Lung (tissue), 11 donors: ENCODE measurements at regions not wholly inside any gene's neighbourhood (a gene's known extent, or its start where the extent isn't known, plus 50 kb on each side); places are given as distances from the start of the nearest gene placed in this dataset.

Source experiments
- ATAC-seq: fragments of 200-7000 bp; cut with Tn5 transposase; one replicate; pipeline ENCODE4 v1.9.1; 2020; ENCODE audit warnings: moderate number of reproducible peaks; ENCODE audit not compliant: insufficient read depth, low FRiP score
- DNase-seq, 3 donors: peaks; one replicate each; pipeline ENCODE4 v3.0.0-alpha.2; 2013 to 2017
- H3K27ac ChIP-seq, 2 donors: one replicate each; pipeline ENCODE4 v1.5.1; 2013; ENCODE audit warnings: mild to moderate bottlenecking in 2 of 2, moderate library complexity in 2 of 2, control low read depth in 1 of 2, inconsistent platforms in 1 of 2, low read depth in 1 of 2, low read length in 1 of 2
- H3K27me3 ChIP-seq, 3 donors: one replicate each; pipeline ENCODE4 v1.5.1; 2013; ENCODE audit warnings: low read length in 2 of 3; ENCODE audit not compliant: control insufficient read depth in 3 of 3, insufficient read depth in 3 of 3
- H3K36me3 ChIP-seq, 4 donors: one replicate each; pipeline ENCODE4 v1.5.1; 2013; ENCODE audit warnings: low read length in 4 of 4, mild to moderate bottlenecking in 1 of 4, moderate library complexity in 1 of 4; ENCODE audit not compliant: control insufficient read depth in 4 of 4, insufficient read depth in 4 of 4
- H3K4me1 ChIP-seq, 5 donors: one replicate each; pipeline ENCODE4 v1.5.1; 2013; ENCODE audit warnings: low read length in 5 of 5, mild to moderate bottlenecking in 2 of 5, moderate library complexity in 1 of 5; ENCODE audit not compliant: control insufficient read depth in 5 of 5, insufficient read depth in 5 of 5
- H3K4me3 ChIP-seq: one replicate; pipeline ENCODE4 v1.5.1; 2013; ENCODE audit warnings: mild to moderate bottlenecking, control low read depth, moderate library complexity
- H3K9ac ChIP-seq, 2 donors: one replicate each; pipeline ENCODE4 v1.5.1; 2013; ENCODE audit warnings: low read length in 2 of 2, control low read depth in 1 of 2; ENCODE audit not compliant: insufficient read depth in 1 of 2
- H3K9me3 ChIP-seq, 4 donors: one replicate each; pipeline ENCODE4 v1.5.1; 2013; ENCODE audit warnings: low read length in 3 of 4, mild to moderate bottlenecking in 1 of 4, moderate library complexity in 1 of 4; ENCODE audit not compliant: control insufficient read depth in 4 of 4, insufficient read depth in 3 of 4
- CTCF ChIP-seq: IDR thresholded peaks from 2 replicates; pipeline ENCODE4 v1.5.1; 2012; ENCODE audit warnings: mild to moderate bottlenecking; ENCODE audit errors: control extremely low read depth, extremely low read depth
- WGBS, 2 donors: extraction: QIAGEN DNeasy Blood & Tissue Kit; methylation state at CpG; one replicate each; pipeline ENCODE4 v1.1.7; 2013; 5-methylcytosine and 5-hydroxymethylcytosine counted together
- donor health status: control.
- donor health status: control.
- donor health status: Bipolar disorder and iron deficiency.
- donor health status: healthy.
- donor health status: DM: yes; HTN: yes; CAD: no.

GRCh38 chr20:23190557-23190956 is 104.4 kb upstream of the CD93 start:
- H3K9me3 ChIP-seq, result no peaks in the 10 kb centered on the region
- no peak for ATAC-seq
- peaks cover 0 to 4% (median 0%) of the 10 kb centered on the region in 3 donors for H3K27me3 ChIP-seq
- H3K4me3 ChIP-seq, result no peak overlapping the region
- H3K9ac ChIP-seq, result no peak overlapping the region
- no peaks in the 10 kb centered on the region for H3K36me3 ChIP-seq
- peaks cover 0 to 7% (median 3%) of the 10 kb centered on the region in 5 donors for H3K4me1 ChIP-seq
- WGBS, 2 donors, result 85 to 92% methylated on average over 3 of the region's 3 CpGs
- TF ChIP-seq CTCF, result no peak
- no peak for DNase-seq
- no peak overlapping the region for H3K27ac ChIP-seq

GRCh38 chr20:23189854-23190253 is 103.7 kb upstream of the CD93 start:
- H3K27me3 ChIP-seq, result peaks cover 0 to 4% (median 0%) of the 10 kb centered on the region in 3 donors
- H3K9ac ChIP-seq, result no peak overlapping the region
- H3K4me1 ChIP-seq, result peaks cover 0 to 7% (median 3%) of the 10 kb centered on the region in 5 donors
- 78 to 89% methylated on average over 9 of the region's 9 CpGs for WGBS, 2 donors
- TF ChIP-seq CTCF, result no peak
- no peak for ATAC-seq
- H3K36me3 ChIP-seq, result no peaks in the 10 kb centered on the region
- H3K4me3 ChIP-seq, result no peak overlapping the region
- DNase-seq, result no peak
- no peak overlapping the region for H3K27ac ChIP-seq
- H3K9me3 ChIP-seq, result no peaks in the 10 kb centered on the region

- ATAC-seq, result no peak
- WGBS, 2 donors, result 91 to 93% methylated on average over 11 of the region's 11 CpGs
- Histone ChIP-seq H3K27me3 (peaks cover 0 to 4% (median 0%) of the 10 kb centered on the region in 3 donors), H3K27ac (no peak overlapping the region), H3K4me3 (no peak overlapping the region), H3K36me3 (no peaks in the 10 kb centered on the region), H3K4me1 (peaks cover 0 to 7% (median 3%) of the 10 kb centered on the region in 5 donors), H3K9ac (no peak overlapping the region), H3K9me3 (no peaks in the 10 kb centered on the region)
- DNase-seq, result no peak
- no peak for TF ChIP-seq CTCF
These were observed 103.2 kb upstream of the CD93 start for GRCh38 chr20:23189341-23189740.

GRCh38 chr20:23188377-23189169 is 102.4 kb upstream of the CD93 start:
- peaks cover 0 to 3% (median under 1%) of the 10 kb centered on the region in 5 donors for H3K4me1 ChIP-seq
- no peak overlapping the region for H3K9ac ChIP-seq
- no peaks in the 10 kb centered on the region for H3K36me3 ChIP-seq
- ATAC-seq (no peak), DNase-seq (no peak)
- no peak for TF ChIP-seq CTCF
- peaks cover 0 to 4% (median 0%) of the 10 kb centered on the region in 3 donors for H3K27me3 ChIP-seq
- H3K27ac ChIP-seq, result no peak overlapping the region
- 91 to 96% methylated on average over 3 of the region's 3 CpGs for WGBS, 2 donors
- no peaks in the 10 kb centered on the region for H3K9me3 ChIP-seq
- no peak overlapping the region for H3K4me3 ChIP-seq
